ENCODE measurements at regions not wholly inside any gene's neighbourhood (a gene's known extent, or its start where the extent isn't known, plus 50 kb on each side); places are given as distances from the start of the nearest gene placed in this dataset.

DNA sequence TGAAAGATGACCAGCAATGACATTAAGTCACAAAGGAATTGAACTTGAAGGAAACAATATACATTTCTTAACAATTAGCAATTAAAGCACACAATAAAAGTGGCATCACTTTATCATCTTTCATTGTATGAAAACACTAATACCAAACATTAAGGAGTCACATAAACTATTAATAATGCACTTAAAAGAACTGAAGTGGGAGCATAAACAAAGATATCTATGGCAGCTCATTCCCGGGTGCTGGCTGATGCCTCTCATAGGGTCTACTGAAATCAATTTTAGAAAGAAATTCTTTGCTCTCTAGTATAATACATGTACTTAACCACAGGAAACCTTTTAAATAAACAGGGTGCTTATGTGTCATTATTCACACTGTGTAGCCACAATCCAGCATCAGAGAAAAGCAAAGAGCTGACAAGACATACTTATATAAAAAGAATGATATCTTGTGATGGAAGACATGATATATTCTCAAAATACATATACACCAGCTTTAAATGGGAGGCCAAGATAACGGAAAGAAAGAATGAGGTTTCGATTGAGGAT is 1207.8 kb downstream of the EFNB2 start:
- Mint-ChIP-seq H3K9me3 (peaks cover 0 to 14% (median 0%) of the 10 kb centered on the region in 7 donors), H3K27ac (no peak overlapping the region), H3K27me3 (no peaks in the 10 kb centered on the region), H3K4me3 (no peak overlapping the region), H3K4me1 (no peaks in the 10 kb centered on the region), H3K36me3 (no peaks in the 10 kb centered on the region)
- no peak overlapping the region for H3K27ac ChIP-seq (ENCODE audit: insufficient read depth, low read length, poor library complexity, severe bottlenecking)
- no peaks in the 10 kb centered on the region for H3K9me3 ChIP-seq (ENCODE audit: control insufficient read depth in 2 of 2, low read length in 2 of 2)
- H3K4me3 ChIP-seq (ENCODE audit: low read depth, low read length), result no peak overlapping the region
- DNase-seq (no peak), ATAC-seq (ENCODE audit: low read depth in 2 of 2) (no peak)
- no peaks in the 10 kb centered on the region for H3K27me3 ChIP-seq (ENCODE audit: control insufficient read depth, insufficient read depth, low read length)
- H3K36me3 ChIP-seq (ENCODE audit: control insufficient read depth, insufficient read depth, low read length), result no peaks in the 10 kb centered on the region
- H3K4me1 ChIP-seq (ENCODE audit: control insufficient read depth, insufficient read depth, low read length, poor library complexity, severe bottlenecking), result no peaks in the 10 kb centered on the region

DNA sequence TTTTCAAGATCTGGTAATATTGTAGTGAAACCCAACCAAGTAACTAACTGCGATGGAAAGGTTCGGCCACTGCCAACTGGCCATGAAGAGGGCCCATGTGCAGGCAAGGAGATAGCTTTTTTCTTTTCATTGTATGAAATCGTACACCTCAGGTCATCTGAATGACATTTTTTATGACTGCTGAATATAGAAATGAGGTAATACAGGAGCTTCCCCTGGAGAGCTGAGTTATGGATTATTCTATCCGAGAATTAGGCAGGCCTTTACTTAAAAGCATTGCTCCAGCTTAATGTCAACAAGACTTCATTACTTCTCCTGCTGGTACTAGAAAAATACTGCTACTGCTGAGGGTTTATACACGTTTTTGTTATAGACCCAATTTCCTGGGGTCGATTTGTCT is 1215.6 kb downstream of the EFNB2 start:
- H3K36me3 Mint-ChIP-seq, result no peaks in the 10 kb centered on the region
- Histone ChIP-seq H3K27ac (ENCODE audit: insufficient read depth, low read length, poor library complexity, severe bottlenecking) (no peak overlapping the region), H3K4me3 (ENCODE audit: low read depth, low read length) (no peak overlapping the region), H3K9me3 (ENCODE audit: control insufficient read depth in 2 of 2, low read length in 2 of 2) (no peaks in the 10 kb centered on the region), H3K36me3 (ENCODE audit: control insufficient read depth, insufficient read depth, low read length) (no peaks in the 10 kb centered on the region), H3K27me3 (ENCODE audit: control insufficient read depth, insufficient read depth, low read length) (no peaks in the 10 kb centered on the region), H3K4me1 (ENCODE audit: control insufficient read depth, insufficient read depth, low read length, poor library complexity, severe bottlenecking) (no peaks in the 10 kb centered on the region)
- no peak overlapping the region for H3K4me3 Mint-ChIP-seq
- no peaks in the 10 kb centered on the region for H3K27me3 Mint-ChIP-seq
- DNase-seq (no peak), ATAC-seq (ENCODE audit: low read depth in 2 of 2) (no peak)
- H3K27ac Mint-ChIP-seq, result no peak overlapping the region
- no peaks in the 10 kb centered on the region for H3K4me1 Mint-ChIP-seq
- H3K9me3 Mint-ChIP-seq, result peaks cover 0 to 4% (median 0%) of the 10 kb centered on the region in 7 donors

DNA sequence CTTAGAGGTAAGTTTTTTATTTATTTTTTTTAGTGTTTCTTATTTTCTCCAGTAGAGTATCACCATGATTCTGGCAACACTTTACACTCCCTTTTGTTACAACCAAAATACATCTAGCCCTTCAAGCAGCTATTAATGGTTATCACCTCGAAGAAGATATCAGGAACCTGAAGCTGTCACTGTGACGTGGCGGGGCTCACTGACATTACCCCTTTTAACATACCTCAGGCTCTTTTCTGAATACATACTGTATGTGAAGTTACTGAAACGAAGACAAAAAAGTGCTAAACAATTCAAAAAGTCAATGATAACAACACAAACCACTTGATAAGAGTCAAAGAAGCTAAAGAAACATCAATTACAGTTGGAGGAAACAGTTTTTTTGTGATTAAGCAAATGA is 1218.7 kb downstream of the EFNB2 start:
- no peak overlapping the region for H3K27ac ChIP-seq (ENCODE audit: insufficient read depth, low read length, poor library complexity, severe bottlenecking)
- no peaks in the 10 kb centered on the region for H3K9me3 ChIP-seq (ENCODE audit: control insufficient read depth in 2 of 2, low read length in 2 of 2)
- Mint-ChIP-seq H3K27me3 (no peaks in the 10 kb centered on the region), H3K27ac (no peak overlapping the region), H3K9me3 (peaks cover 0 to 4% (median 0%) of the 10 kb centered on the region in 7 donors), H3K36me3 (no peaks in the 10 kb centered on the region), H3K4me3 (no peak overlapping the region), H3K4me1 (no peaks in the 10 kb centered on the region)
- H3K36me3 ChIP-seq (ENCODE audit: control insufficient read depth, insufficient read depth, low read length), result no peaks in the 10 kb centered on the region
- ATAC-seq (ENCODE audit: low read depth in 2 of 2), result no peak
- no peak overlapping the region for H3K4me3 ChIP-seq (ENCODE audit: low read depth, low read length)
- H3K4me1 ChIP-seq (ENCODE audit: control insufficient read depth, insufficient read depth, low read length, poor library complexity, severe bottlenecking), result no peaks in the 10 kb centered on the region
- DNase-seq, result no peak
- no peaks in the 10 kb centered on the region for H3K27me3 ChIP-seq (ENCODE audit: control insufficient read depth, insufficient read depth, low read length)

DNA sequence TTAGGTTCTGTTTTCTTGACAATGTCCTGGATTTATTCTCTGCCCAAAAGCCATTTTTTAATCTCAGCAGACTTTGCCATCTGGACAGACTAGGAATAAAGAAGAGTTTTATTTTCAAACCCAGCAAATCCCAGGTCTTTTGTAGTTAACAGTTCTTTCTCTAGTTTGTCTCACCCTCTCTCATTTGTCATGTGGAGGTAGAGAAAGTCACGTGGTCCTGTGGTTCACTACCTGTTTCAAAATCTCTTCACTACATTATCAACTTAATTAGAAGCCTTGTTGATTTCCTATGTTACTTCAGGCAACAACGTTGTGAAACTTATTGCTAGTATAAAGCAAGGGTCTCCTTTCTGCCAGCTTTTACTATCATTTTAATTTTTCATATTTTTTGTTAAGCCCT is 1222.6 kb downstream of the EFNB2 start:
- H3K4me1 Mint-ChIP-seq, result no peaks in the 10 kb centered on the region
- no peak for DNase-seq
- H3K4me3 Mint-ChIP-seq, result no peak overlapping the region
- no peak overlapping the region for H3K27ac Mint-ChIP-seq
- H3K9me3 ChIP-seq (ENCODE audit: control insufficient read depth in 2 of 2, low read length in 2 of 2), result no peaks in the 10 kb centered on the region
- no peaks in the 10 kb centered on the region for H3K27me3 Mint-ChIP-seq
- H3K27ac ChIP-seq (ENCODE audit: insufficient read depth, low read length, poor library complexity, severe bottlenecking), result no peak overlapping the region
- H3K4me3 ChIP-seq (ENCODE audit: low read depth, low read length), result no peak overlapping the region
- no peak for ATAC-seq (ENCODE audit: low read depth in 2 of 2)
- no peaks in the 10 kb centered on the region for H3K36me3 Mint-ChIP-seq
- peaks cover 0 to 4% (median 0%) of the 10 kb centered on the region in 7 donors for H3K9me3 Mint-ChIP-seq
- no peaks in the 10 kb centered on the region for H3K27me3 ChIP-seq (ENCODE audit: control insufficient read depth, insufficient read depth, low read length)
- no peaks in the 10 kb centered on the region for H3K36me3 ChIP-seq (ENCODE audit: control insufficient read depth, insufficient read depth, low read length)
- no peaks in the 10 kb centered on the region for H3K4me1 ChIP-seq (ENCODE audit: control insufficient read depth, insufficient read depth, low read length, poor library complexity, severe bottlenecking)

GRCh38 chr13:105311094-105311493 is 1224.4 kb downstream of the EFNB2 start:
- no peaks in the 10 kb centered on the region for H3K36me3 Mint-ChIP-seq
- no peaks in the 10 kb centered on the region for H3K4me1 ChIP-seq (ENCODE audit: control insufficient read depth, insufficient read depth, low read length, poor library complexity, severe bottlenecking)
- no peak overlapping the region for H3K4me3 Mint-ChIP-seq
- DNase-seq (no peak), ATAC-seq (ENCODE audit: low read depth in 2 of 2) (no peak)
- no peaks in the 10 kb centered on the region for H3K27me3 Mint-ChIP-seq
- no peak overlapping the region for H3K4me3 ChIP-seq (ENCODE audit: low read depth, low read length)
- no peak overlapping the region for H3K27ac ChIP-seq (ENCODE audit: insufficient read depth, low read length, poor library complexity, severe bottlenecking)
- no peak overlapping the region for H3K27ac Mint-ChIP-seq
- no peaks in the 10 kb centered on the region for H3K9me3 ChIP-seq (ENCODE audit: control insufficient read depth in 2 of 2, low read length in 2 of 2)
- H3K4me1 Mint-ChIP-seq, result peaks cover 0 to 4% (median 0%) of the 10 kb centered on the region in 4 donors
- no peaks in the 10 kb centered on the region for H3K36me3 ChIP-seq (ENCODE audit: control insufficient read depth, insufficient read depth, low read length)
- no peaks in the 10 kb centered on the region for H3K27me3 ChIP-seq (ENCODE audit: control insufficient read depth, insufficient read depth, low read length)
- H3K9me3 Mint-ChIP-seq, result peaks cover 0 to 5% (median 2%) of the 10 kb centered on the region in 7 donors

DNA sequence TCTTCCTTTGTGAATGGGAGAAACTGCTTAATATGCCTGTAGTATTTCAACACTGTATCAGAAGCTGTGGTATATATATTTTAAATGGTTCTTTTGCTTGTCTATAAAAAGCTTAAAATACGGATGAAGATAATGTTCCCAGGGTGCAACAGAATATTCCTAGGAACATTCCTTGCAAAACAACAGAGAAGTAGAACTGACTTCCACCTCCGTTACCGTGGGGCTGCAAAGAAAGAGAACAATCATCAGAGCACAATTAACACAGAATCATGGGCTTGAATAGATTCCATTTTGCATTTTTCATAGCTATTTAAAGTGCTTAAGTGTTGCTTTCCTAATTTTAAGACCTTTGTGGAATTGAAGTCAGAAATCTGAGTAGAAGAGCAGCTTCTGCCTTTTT is 1227.7 kb downstream of the EFNB2 start:
- Mint-ChIP-seq H3K4me1 (peaks cover 0 to 6% (median 0%) of the 10 kb centered on the region in 4 donors), H3K27me3 (no peaks in the 10 kb centered on the region)

GRCh38 chr13:105297839-105298238 is 1237.6 kb downstream of the EFNB2 start:
- Mint-ChIP-seq H3K27me3 (no peaks in the 10 kb centered on the region), H3K4me1 (no peaks in the 10 kb centered on the region), H3K36me3 (no peaks in the 10 kb centered on the region), H3K4me3 (no peak overlapping the region), H3K9me3 (peaks cover 0 to 5% (median 2%) of the 10 kb centered on the region in 7 donors), H3K27ac (no peak overlapping the region)
- no peak for ATAC-seq (ENCODE audit: low read depth in 2 of 2)
- no peak overlapping the region for H3K27ac ChIP-seq (ENCODE audit: insufficient read depth, low read length, poor library complexity, severe bottlenecking)
- no peaks in the 10 kb centered on the region for H3K27me3 ChIP-seq (ENCODE audit: control insufficient read depth, insufficient read depth, low read length)
- H3K36me3 ChIP-seq (ENCODE audit: control insufficient read depth, insufficient read depth, low read length), result no peaks in the 10 kb centered on the region
- H3K9me3 ChIP-seq (ENCODE audit: control insufficient read depth in 2 of 2, low read length in 2 of 2), result no peaks in the 10 kb centered on the region
- no peak overlapping the region for H3K4me3 ChIP-seq (ENCODE audit: low read depth, low read length)
- DNase-seq, result no peak
- no peaks in the 10 kb centered on the region for H3K4me1 ChIP-seq (ENCODE audit: control insufficient read depth, insufficient read depth, low read length, poor library complexity, severe bottlenecking)

More for the DNA sequence above, 1227.7 kb downstream of the EFNB2 start:
- no peak overlapping the region for H3K4me3 Mint-ChIP-seq
- H3K27me3 ChIP-seq (ENCODE audit: control insufficient read depth, insufficient read depth, low read length), result no peaks in the 10 kb centered on the region
- no peak overlapping the region for H3K27ac ChIP-seq (ENCODE audit: insufficient read depth, low read length, poor library complexity, severe bottlenecking)
- H3K4me3 ChIP-seq (ENCODE audit: low read depth, low read length), result no peak overlapping the region
- no peaks in the 10 kb centered on the region for H3K9me3 ChIP-seq (ENCODE audit: control insufficient read depth in 2 of 2, low read length in 2 of 2)
- H3K4me1 ChIP-seq (ENCODE audit: control insufficient read depth, insufficient read depth, low read length, poor library complexity, severe bottlenecking), result no peaks in the 10 kb centered on the region
- no peak for ATAC-seq (ENCODE audit: low read depth in 2 of 2)
- peaks cover 0 to 8% (median 3%) of the 10 kb centered on the region in 7 donors for H3K9me3 Mint-ChIP-seq
- DNase-seq, result no peak
- no peak overlapping the region for H3K27ac Mint-ChIP-seq
- no peaks in the 10 kb centered on the region for H3K36me3 ChIP-seq (ENCODE audit: control insufficient read depth, insufficient read depth, low read length)
- H3K36me3 Mint-ChIP-seq, result no peaks in the 10 kb centered on the region

- H3K27me3 Mint-ChIP-seq, result no peaks in the 10 kb centered on the region
- ATAC-seq (ENCODE audit: low read depth in 2 of 2) (no peak), DNase-seq (no peak)
- no peaks in the 10 kb centered on the region for H3K4me1 ChIP-seq (ENCODE audit: control insufficient read depth, insufficient read depth, low read length, poor library complexity, severe bottlenecking)
- peaks cover 0 to 5% (median 2%) of the 10 kb centered on the region in 7 donors for H3K9me3 Mint-ChIP-seq
- no peak overlapping the region for H3K27ac ChIP-seq (ENCODE audit: insufficient read depth, low read length, poor library complexity, severe bottlenecking)
- H3K4me3 Mint-ChIP-seq, result no peak overlapping the region
- H3K4me1 Mint-ChIP-seq, result no peaks in the 10 kb centered on the region
- no peaks in the 10 kb centered on the region for H3K27me3 ChIP-seq (ENCODE audit: control insufficient read depth, insufficient read depth, low read length)
- H3K4me3 ChIP-seq (ENCODE audit: low read depth, low read length), result no peak overlapping the region
- no peak overlapping the region for H3K27ac Mint-ChIP-seq
- no peaks in the 10 kb centered on the region for H3K9me3 ChIP-seq (ENCODE audit: control insufficient read depth in 2 of 2, low read length in 2 of 2)
- H3K36me3 ChIP-seq (ENCODE audit: control insufficient read depth, insufficient read depth, low read length), result no peaks in the 10 kb centered on the region
- no peaks in the 10 kb centered on the region for H3K36me3 Mint-ChIP-seq
Measured at GRCh38 chr13:105291987-105292386, 1243.5 kb downstream of the EFNB2 start.

Measured in CD4-positive, CD25-positive, alpha-beta regulatory T cell (primary cell).